Endothelial cell (in vitro differentiated cells): ENCODE measurements at regions not wholly inside any gene's neighbourhood (a gene's known extent, or its start where the extent isn't known, plus 50 kb on each side); places are given as distances from the start of the nearest gene placed in this dataset.

Experiments
- DNase-seq: peaks from one replicate; pipeline ENCODE4 v3.0.0; 2021; ENCODE audit warnings: low spot score
- H3K27ac Mint-ChIP-seq: one replicate; pipeline ENCODE4 v1.8.0; 2021; ENCODE audit warnings: mixed read lengths, inconsistent platforms; ENCODE audit not compliant: unreplicated experiment
- H3K27me3 Mint-ChIP-seq: one replicate; pipeline ENCODE4 v1.8.0; 2021; ENCODE audit warnings: mild to moderate bottlenecking, moderate library complexity, mixed read lengths, inconsistent platforms; ENCODE audit not compliant: unreplicated experiment
- H3K36me3 Mint-ChIP-seq: one replicate; pipeline ENCODE4 v1.8.0; 2021; ENCODE audit warnings: mild to moderate bottlenecking, low read depth, mixed read lengths, inconsistent platforms; ENCODE audit not compliant: unreplicated experiment
- H3K4me1 Mint-ChIP-seq: one replicate; pipeline ENCODE4 v1.8.0; 2021; ENCODE audit warnings: mild to moderate bottlenecking, mixed read lengths, inconsistent platforms; ENCODE audit not compliant: unreplicated experiment
- H3K4me3 Mint-ChIP-seq: one replicate; pipeline ENCODE4 v1.8.0; 2021; ENCODE audit warnings: mild to moderate bottlenecking, mixed read lengths, inconsistent platforms; ENCODE audit not compliant: unreplicated experiment
- H3K9me3 Mint-ChIP-seq: one replicate; pipeline ENCODE4 v1.8.0; 2021; ENCODE audit warnings: mixed read lengths, inconsistent platforms; ENCODE audit not compliant: unreplicated experiment
- CTCF ChIP-seq: fragments of 200-600 bp; sonication (generic); IDR thresholded peaks from one replicate; pipeline ENCODE4 v1.5.0; 2021; ENCODE audit warnings: antibody characterized with exemption; ENCODE audit not compliant: unreplicated experiment

GRCh38 chr9:95609426-95609825, 92.7 kb upstream of the PTCH1 start:
- H3K27ac Mint-ChIP-seq, result no peak overlapping the region
- no peak overlapping the region for H3K4me3 Mint-ChIP-seq
- H3K4me1 Mint-ChIP-seq, result peaks cover 8% of the 10 kb centered on the region
- peaks cover 4% of the 10 kb centered on the region for H3K27me3 Mint-ChIP-seq
- peaks cover 3% of the 10 kb centered on the region for H3K36me3 Mint-ChIP-seq
- H3K9me3 Mint-ChIP-seq, result no peaks in the 10 kb centered on the region
- no peak for DNase-seq
- no peak for TF ChIP-seq CTCF

GRCh38 chr9:95608341-95608740, 91.6 kb upstream of the PTCH1 start:
- peaks cover 3% of the 10 kb centered on the region for H3K36me3 Mint-ChIP-seq
- H3K27ac Mint-ChIP-seq, result no peak overlapping the region
- H3K27me3 Mint-ChIP-seq, result peaks cover 4% of the 10 kb centered on the region
- H3K9me3 Mint-ChIP-seq, result no peaks in the 10 kb centered on the region
- no peak for TF ChIP-seq CTCF
- H3K4me3 Mint-ChIP-seq, result no peak overlapping the region
- H3K4me1 Mint-ChIP-seq, result peaks cover 8% of the 10 kb centered on the region
- DNase-seq, result no peak

GRCh38 chr9:95607507-95607906, 90.7 kb upstream of the PTCH1 start:
- peaks cover 3% of the 10 kb centered on the region for H3K36me3 Mint-ChIP-seq
- H3K27me3 Mint-ChIP-seq, result peaks cover 4% of the 10 kb centered on the region
- no peak for TF ChIP-seq CTCF
- H3K27ac Mint-ChIP-seq, result no peak overlapping the region
- H3K4me3 Mint-ChIP-seq, result no peak overlapping the region
- peaks cover 8% of the 10 kb centered on the region for H3K4me1 Mint-ChIP-seq
- no peaks in the 10 kb centered on the region for H3K9me3 Mint-ChIP-seq
- DNase-seq, result no peak

GRCh38 chr9:95606489-95607350, 89.9 kb upstream of the PTCH1 start:
- TF ChIP-seq CTCF, result no peak
- H3K4me3 Mint-ChIP-seq, result no peak overlapping the region
- H3K4me1 Mint-ChIP-seq, result peaks cover 8% of the 10 kb centered on the region
- no peak overlapping the region for H3K27ac Mint-ChIP-seq
- H3K27me3 Mint-ChIP-seq, result peaks cover 4% of the 10 kb centered on the region
- no peak for DNase-seq
- H3K36me3 Mint-ChIP-seq, result peaks cover 3% of the 10 kb centered on the region
- no peaks in the 10 kb centered on the region for H3K9me3 Mint-ChIP-seq

GRCh38 chr9:95605816-95606488, 89.2 kb upstream of the PTCH1 start:
- peaks cover 8% of the 10 kb centered on the region for H3K4me1 Mint-ChIP-seq
- no peak for DNase-seq

More at GRCh38 chr9:95605816-95606488, 89.2 kb upstream of the PTCH1 start:
- no peak for TF ChIP-seq CTCF
- Mint-ChIP-seq H3K4me3 (no peak overlapping the region), H3K36me3 (peaks cover 3% of the 10 kb centered on the region), H3K27ac (no peak overlapping the region), H3K27me3 (peaks cover 6% of the 10 kb centered on the region), H3K9me3 (no peaks in the 10 kb centered on the region)
